Neural progenitor cell (in vitro differentiated cells): ENCODE measurements at regions not wholly inside any gene's neighbourhood (a gene's known extent, or its start where the extent isn't known, plus 50 kb on each side); places are given as distances from the start of the nearest gene placed in this dataset.
"Not testable (repeated sequence)": the region's sequence is repeated elsewhere in the genome, so short reads cannot be mapped to it uniquely, and the experiment has no call there.

Source experiments
- DNase-seq: peaks from one replicate; pipeline ENCODE4 v3.0.0-alpha.2; 2016; ENCODE audit warnings: low spot score
- H2AFZ ChIP-seq: fragments of 200-600 bp; sonication (generic); replicated peaks from 2 replicates; pipeline ENCODE4 v1.6.1; 2016; ENCODE audit warnings: antibody characterized with exemption
- H3F3A ChIP-seq: fragments of 200-600 bp; sonication (generic); 2 replicates; pipeline ENCODE4 v1.6.1; 2016; ENCODE audit warnings: antibody characterized with exemption, low read depth
- H3K27ac ChIP-seq: fragments of 200-600 bp; sonication (generic); 2 replicates; pipeline ENCODE4 v1.5.1; 2016; ENCODE audit warnings: mild to moderate bottlenecking
- H3K27me3 ChIP-seq: fragments of 200-600 bp; sonication (generic); 2 replicates; pipeline ENCODE4 v1.6.1; 2016; ENCODE audit warnings: mild to moderate bottlenecking, moderate library complexity
- H3K36me3 ChIP-seq: fragments of 200-600 bp; sonication (generic); 2 replicates; pipeline ENCODE4 v1.5.1; 2016
- H3K4me1 ChIP-seq: fragments of 200-600 bp; sonication (generic); 2 replicates; pipeline ENCODE4 v1.6.1; 2016; ENCODE audit warnings: mixed run types
- H3K4me2 ChIP-seq: fragments of 200-600 bp; sonication (generic); 2 replicates; pipeline ENCODE4 v1.6.1; 2016
- H3K4me3 ChIP-seq: fragments of 200-600 bp; sonication (generic); 2 replicates; pipeline ENCODE4 v1.5.1; 2016
- H3K79me2 ChIP-seq: fragments of 200-600 bp; sonication (generic); 2 replicates; pipeline ENCODE4 v1.6.1; 2016; ENCODE audit warnings: low read depth
- H3K9ac ChIP-seq: fragments of 200-600 bp; sonication (generic); 2 replicates; pipeline ENCODE4 v1.6.1; 2016
- H3K9me3 ChIP-seq: fragments of 200-600 bp; sonication (generic); 2 replicates; pipeline ENCODE4 v1.5.1; 2016; ENCODE audit warnings: low read depth
- H4K20me1 ChIP-seq: fragments of 200-600 bp; sonication (generic); 2 replicates; pipeline ENCODE4 v1.6.1; 2016; ENCODE audit warnings: low read depth
- H3K27ac Mint-ChIP-seq: 3 replicates; pipeline ENCODE4 v1.8.0; 2021; ENCODE audit warnings: mixed read lengths
- H3K27me3 Mint-ChIP-seq: 2 replicates; pipeline ENCODE4 v1.8.0; 2022; ENCODE audit warnings: low read depth, mild to moderate bottlenecking, inconsistent platforms, moderate library complexity, mixed read lengths; ENCODE audit not compliant: insufficient read depth
- H3K36me3 Mint-ChIP-seq: 3 replicates; pipeline ENCODE4 v1.8.0; 2021; ENCODE audit warnings: mixed read lengths
- H3K4me1 Mint-ChIP-seq: 3 replicates; pipeline ENCODE4 v1.8.0; 2021; ENCODE audit warnings: mixed read lengths
- H3K4me3 Mint-ChIP-seq: 3 replicates; pipeline ENCODE4 v1.8.0; 2021; ENCODE audit warnings: mild to moderate bottlenecking, moderate library complexity, mixed read lengths
- H3K9me3 Mint-ChIP-seq: 3 replicates; pipeline ENCODE4 v1.8.0; 2020; ENCODE audit warnings: mixed read lengths
- EZH2 ChIP-seq: fragments of 200-600 bp; sonication (generic); IDR thresholded peaks from 2 replicates; pipeline ENCODE4 v1.6.1; 2017; ENCODE audit warnings: antibody characterized with exemption, mild to moderate bottlenecking, moderate library complexity
- EZH2phosphoT487 ChIP-seq: fragments of 200-600 bp; sonication (generic); IDR thresholded peaks from 2 replicates; pipeline ENCODE4 v1.6.1; 2017; ENCODE audit warnings: antibody characterized with exemption
- TF ChIP-seq, protein P1 (sequence below): fragments of 200-600 bp; sonication (generic); IDR thresholded peaks from 2 replicates; pipeline ENCODE4 v1.5.1; 2017; ENCODE audit warnings: antibody characterized with exemption, mild to moderate bottlenecking

DNA sequence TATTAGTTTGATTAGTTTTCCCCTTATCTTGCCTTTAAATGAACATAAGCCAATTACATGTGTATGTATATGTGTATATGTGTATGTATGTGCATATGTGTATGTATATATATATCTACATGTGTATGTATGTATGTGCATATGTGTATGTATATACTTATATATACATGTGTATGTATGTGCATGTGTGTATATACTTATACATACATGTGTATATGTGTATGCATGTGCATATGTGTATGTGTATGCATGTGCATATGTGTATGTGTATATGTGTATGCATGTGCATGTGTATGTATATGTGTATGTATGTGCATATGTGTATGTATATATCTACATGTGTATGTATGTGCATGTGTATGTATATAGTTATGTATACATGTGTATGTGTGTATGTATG is 65.5 kb upstream of the CCT8L2 start:
- Mint-ChIP-seq H3K27me3 (no peaks in the 10 kb centered on the region), H3K36me3 (no peaks in the 10 kb centered on the region), H3K4me3 (no peak overlapping the region), H3K9me3 (peaks cover 32% of the 10 kb centered on the region), H3K27ac (no peak overlapping the region), H3K4me1 (no peaks in the 10 kb centered on the region)
- peaks cover 5% of the 10 kb centered on the region for H3F3A ChIP-seq
- no peaks in the 10 kb centered on the region for H3K27me3 ChIP-seq
- no peak overlapping the region for H3K4me2 ChIP-seq
- no peak overlapping the region for H3K4me3 ChIP-seq
- DNase-seq = no peak
- no peaks in the 10 kb centered on the region for H4K20me1 ChIP-seq
- no peaks in the 10 kb centered on the region for H3K36me3 ChIP-seq
- no peak overlapping the region for H2AFZ ChIP-seq
- no peak overlapping the region for H3K9ac ChIP-seq
- peaks cover 4% of the 10 kb centered on the region for H3K9me3 ChIP-seq
- H3K79me2 ChIP-seq = no peaks in the 10 kb centered on the region
- H3K27ac ChIP-seq = no peak overlapping the region
- no peak for TF ChIP-seq EZH2
- H3K4me1 ChIP-seq = no peaks in the 10 kb centered on the region

DNA sequence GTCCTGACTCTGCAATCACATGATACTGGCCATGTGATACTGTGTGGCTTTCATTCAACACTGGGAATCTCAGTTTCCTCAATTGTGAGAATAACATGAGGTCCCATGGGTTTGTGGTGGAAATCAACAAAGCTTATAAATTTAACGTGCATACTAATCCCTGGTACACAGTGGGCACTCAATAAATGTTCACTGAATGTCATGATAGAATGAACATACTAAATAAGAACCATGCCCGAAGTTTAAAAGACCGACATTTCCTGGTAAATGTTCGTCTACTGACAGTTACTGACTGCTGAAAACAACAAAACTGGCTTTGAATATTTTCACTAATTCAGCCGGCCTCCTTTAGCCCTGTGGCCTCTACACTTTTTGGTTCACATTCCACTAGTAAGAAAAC is 62.3 kb upstream of the CCT8L2 start:
- TF ChIP-seq EZH2 (no peak), EZH2phosphoT487 (no peak)
- TF ChIP-seq, protein P1, sequence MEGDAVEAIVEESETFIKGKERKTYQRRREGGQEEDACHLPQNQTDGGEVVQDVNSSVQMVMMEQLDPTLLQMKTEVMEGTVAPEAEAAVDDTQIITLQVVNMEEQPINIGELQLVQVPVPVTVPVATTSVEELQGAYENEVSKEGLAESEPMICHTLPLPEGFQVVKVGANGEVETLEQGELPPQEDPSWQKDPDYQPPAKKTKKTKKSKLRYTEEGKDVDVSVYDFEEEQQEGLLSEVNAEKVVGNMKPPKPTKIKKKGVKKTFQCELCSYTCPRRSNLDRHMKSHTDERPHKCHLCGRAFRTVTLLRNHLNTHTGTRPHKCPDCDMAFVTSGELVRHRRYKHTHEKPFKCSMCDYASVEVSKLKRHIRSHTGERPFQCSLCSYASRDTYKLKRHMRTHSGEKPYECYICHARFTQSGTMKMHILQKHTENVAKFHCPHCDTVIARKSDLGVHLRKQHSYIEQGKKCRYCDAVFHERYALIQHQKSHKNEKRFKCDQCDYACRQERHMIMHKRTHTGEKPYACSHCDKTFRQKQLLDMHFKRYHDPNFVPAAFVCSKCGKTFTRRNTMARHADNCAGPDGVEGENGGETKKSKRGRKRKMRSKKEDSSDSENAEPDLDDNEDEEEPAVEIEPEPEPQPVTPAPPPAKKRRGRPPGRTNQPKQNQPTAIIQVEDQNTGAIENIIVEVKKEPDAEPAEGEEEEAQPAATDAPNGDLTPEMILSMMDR = no peak
- Histone ChIP-seq H2AFZ (no peak overlapping the region), H3K9ac (no peak overlapping the region), H3K4me2 (no peak overlapping the region), H3K9me3 (peaks cover 4% of the 10 kb centered on the region), H3K27ac (no peak overlapping the region), H3K36me3 (no peaks in the 10 kb centered on the region), H3K4me1 (no peaks in the 10 kb centered on the region), H3F3A (peaks cover 5% of the 10 kb centered on the region), H3K4me3 (no peak overlapping the region), H3K27me3 (no peaks in the 10 kb centered on the region), H3K79me2 (no peaks in the 10 kb centered on the region), H4K20me1 (no peaks in the 10 kb centered on the region)
- Mint-ChIP-seq H3K27ac (no peak overlapping the region), H3K9me3 (peaks cover 36% of the 10 kb centered on the region), H3K27me3 (peaks cover 3% of the 10 kb centered on the region), H3K4me3 (no peak overlapping the region), H3K36me3 (no peaks in the 10 kb centered on the region), H3K4me1 (no peaks in the 10 kb centered on the region)
- DNase-seq = no peak

DNA sequence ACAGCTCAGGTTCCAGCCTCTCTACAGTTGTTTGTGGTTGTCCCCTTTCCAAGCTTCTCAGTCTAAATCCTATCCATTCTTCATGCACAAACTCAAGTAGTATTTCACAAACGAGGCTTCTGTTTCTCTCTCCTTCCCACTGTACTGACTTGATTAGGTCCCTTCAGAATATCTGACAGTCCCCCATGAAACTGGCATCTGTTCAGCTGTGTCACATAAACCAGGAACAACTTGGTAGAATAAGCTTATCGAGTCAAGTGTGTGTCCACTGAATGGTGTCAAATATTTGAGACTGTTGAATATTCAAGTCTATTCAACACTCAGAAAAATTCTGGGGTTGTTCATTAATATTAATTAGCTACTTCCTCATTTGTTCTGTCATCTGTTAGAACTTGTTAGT is 61.7 kb upstream of the CCT8L2 start:
- not testable (repeated sequence) for H4K20me1 ChIP-seq, H3K4me1 ChIP-seq, H3K27ac Mint-ChIP-seq, H2AFZ ChIP-seq, H3F3A ChIP-seq, H3K9ac ChIP-seq, H3K27me3 Mint-ChIP-seq, DNase-seq, H3K4me1 Mint-ChIP-seq, H3K27ac ChIP-seq, H3K9me3 ChIP-seq, H3K36me3 Mint-ChIP-seq, H3K27me3 ChIP-seq, H3K4me2 ChIP-seq, H3K79me2 ChIP-seq, H3K4me3 Mint-ChIP-seq, H3K4me3 ChIP-seq, H3K36me3 ChIP-seq
- H3K9me3 Mint-ChIP-seq = peaks cover 37% of the 10 kb centered on the region

DNA sequence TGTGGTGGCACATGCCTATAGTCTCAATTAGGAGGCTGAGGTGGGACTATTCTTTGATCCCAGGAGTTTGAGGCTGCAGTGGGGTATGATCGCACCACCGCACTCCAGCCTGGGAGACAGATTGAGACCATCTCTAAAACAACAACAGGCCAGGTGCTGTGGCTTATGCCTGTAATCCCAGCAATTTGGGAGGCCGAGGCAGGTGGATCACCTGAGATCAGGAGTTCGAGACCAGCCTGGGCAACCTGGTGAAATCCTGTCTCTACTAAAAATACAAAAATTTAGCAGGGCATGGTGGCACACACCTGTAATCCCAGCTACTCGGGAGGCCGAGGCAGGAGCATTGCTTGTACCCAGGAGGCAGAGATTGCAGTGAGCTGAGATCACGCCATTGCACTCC is 60.6 kb upstream of the CCT8L2 start:
- H3K27me3 ChIP-seq, H3K27ac ChIP-seq, H3K4me1 ChIP-seq, H3K9me3 ChIP-seq, H3K4me1 Mint-ChIP-seq, H3F3A ChIP-seq, H3K36me3 ChIP-seq, H3K4me2 ChIP-seq, H4K20me1 ChIP-seq, H3K9ac ChIP-seq, H3K36me3 Mint-ChIP-seq, H3K27ac Mint-ChIP-seq, H2AFZ ChIP-seq, H3K4me3 Mint-ChIP-seq, H3K27me3 Mint-ChIP-seq, H3K79me2 ChIP-seq, H3K4me3 ChIP-seq, DNase-seq: not testable (repeated sequence)
- H3K9me3 Mint-ChIP-seq = peaks cover 41% of the 10 kb centered on the region

DNA sequence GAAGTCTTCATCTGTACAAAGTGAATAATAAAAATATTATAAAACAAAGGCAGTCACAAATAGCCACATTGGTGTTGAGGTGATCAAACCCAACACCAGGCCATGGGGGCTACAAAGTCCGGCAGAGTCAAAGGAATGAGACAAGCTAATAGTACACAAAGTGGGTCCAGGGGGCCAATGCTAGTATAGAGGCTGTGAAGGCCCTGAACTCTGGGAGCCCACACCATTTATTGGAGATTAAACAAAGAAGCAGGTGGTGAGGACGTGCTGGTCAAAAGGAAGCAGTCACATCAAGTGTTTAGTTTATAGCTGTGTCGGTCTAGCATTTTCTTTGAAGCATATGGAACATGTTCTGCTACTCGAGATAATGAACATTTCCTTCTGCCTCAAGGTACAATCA is 58.6 kb upstream of the CCT8L2 start:
- Histone ChIP-seq H3K9ac (no peak overlapping the region), H4K20me1 (no peaks in the 10 kb centered on the region), H3K36me3 (no peaks in the 10 kb centered on the region), H3K27ac (no peak overlapping the region), H2AFZ (no peak overlapping the region), H3F3A (no peaks in the 10 kb centered on the region), H3K4me2 (no peak overlapping the region), H3K9me3 (peaks cover under 1% of the 10 kb centered on the region), H3K4me1 (no peaks in the 10 kb centered on the region), H3K27me3 (no peaks in the 10 kb centered on the region), H3K79me2 (no peaks in the 10 kb centered on the region), H3K4me3 (no peak overlapping the region)
- no peak for DNase-seq
- no peak overlapping the region for H3K4me3 Mint-ChIP-seq
- H3K27me3 Mint-ChIP-seq = peaks cover 6% of the 10 kb centered on the region
- H3K27ac Mint-ChIP-seq = no peak overlapping the region
- peaks cover 38% of the 10 kb centered on the region for H3K9me3 Mint-ChIP-seq
- H3K36me3 Mint-ChIP-seq = no peaks in the 10 kb centered on the region
- TF ChIP-seq EZH2 (no peak), EZH2phosphoT487 (no peak)
- TF ChIP-seq, protein P1 = no peak
- H3K4me1 Mint-ChIP-seq = no peaks in the 10 kb centered on the region
